Keratinocyte (primary cell): ENCODE measurements at regions not wholly inside any gene's neighbourhood (a gene's known extent, or its start where the extent isn't known, plus 50 kb on each side); places are given as distances from the start of the nearest gene placed in this dataset.

ENCODE experiments used
- DNase-seq: peaks from one replicate; pipeline ENCODE4 v3.0.0-alpha.2; 2011; ENCODE audit warnings: low read depth, missing footprints, low spot score
- FAIRE-seq: peaks from 2 replicates; lab custom pipeline; 2011; peaks lifted over from hg19 to GRCh38; lab: Jason Lieb, UNC
- H2AFZ ChIP-seq: 2 replicates; pipeline ENCODE4 v1.6.0; 2012; ENCODE audit warnings: low read length, control low read depth, inconsistent platforms; ENCODE audit not compliant: control insufficient read depth
- H3K27ac ChIP-seq: 2 replicates; pipeline ENCODE4 v1.5.1; 2011; ENCODE audit warnings: low read length; ENCODE audit not compliant: control insufficient read depth, insufficient read depth
- H3K27me3 ChIP-seq: 3 replicates; pipeline ENCODE4 v1.6.0; 2011; ENCODE audit warnings: low read length; ENCODE audit not compliant: control insufficient read depth, insufficient read depth; ENCODE audit errors: extremely low read depth
- H3K36me3 ChIP-seq, 2 experiments: 2 replicates in 1 of 2; 3 replicates in 1 of 2; pipeline ENCODE4 v1.5.1; 2011; ENCODE audit warnings: low read length in 2 of 2, mild to moderate bottlenecking in 1 of 2; ENCODE audit not compliant: control insufficient read depth in 2 of 2, insufficient read depth in 2 of 2; ENCODE audit errors: extremely low read depth in 1 of 2
- H3K4me1 ChIP-seq: 3 replicates; pipeline ENCODE4 v1.5.1; 2011; ENCODE audit warnings: low read length; ENCODE audit not compliant: control insufficient read depth, insufficient read depth; ENCODE audit errors: extremely low read depth
- H3K4me2 ChIP-seq: 3 replicates; pipeline ENCODE4 v1.6.0; 2011; ENCODE audit warnings: low read depth, low read length; ENCODE audit not compliant: control insufficient read depth, insufficient read depth; ENCODE audit errors: extremely low read depth
- H3K4me3 ChIP-seq, 3 experiments: fragments of 200-600 bp in 1 of 3; sonication (generic) in 1 of 3; 2 replicates in 2 of 3; 3 replicates in 1 of 3; pipeline ENCODE4 v1.5.1; 2011 to 2016; ENCODE audit warnings: low read length in 3 of 3, mild to moderate bottlenecking in 3 of 3, control low read depth in 2 of 3, inconsistent platforms in 1 of 3, low read depth in 1 of 3, mixed read lengths in 1 of 3, mixed run types in 1 of 3, moderate library complexity in 1 of 3; ENCODE audit not compliant: control insufficient read depth in 2 of 3, insufficient read depth in 2 of 3; ENCODE audit errors: extremely low read depth in 1 of 3
- H3K79me2 ChIP-seq: 2 replicates; pipeline ENCODE4 v1.6.0; 2012; ENCODE audit warnings: low read length; ENCODE audit not compliant: control insufficient read depth, insufficient read depth
- H3K9ac ChIP-seq: 3 replicates; pipeline ENCODE4 v1.6.0; 2011; ENCODE audit warnings: low read length; ENCODE audit not compliant: control insufficient read depth, insufficient read depth; ENCODE audit errors: extremely low read depth
- H3K9me1 ChIP-seq: 3 replicates; pipeline ENCODE4 v1.6.0; 2011; ENCODE audit warnings: low read length; ENCODE audit not compliant: control insufficient read depth, insufficient read depth; ENCODE audit errors: extremely low read depth
- H3K9me3 ChIP-seq: 2 replicates; pipeline ENCODE4 v1.5.1; 2012; ENCODE audit warnings: low read depth, low read length; ENCODE audit not compliant: control insufficient read depth
- H4K20me1 ChIP-seq: 3 replicates; pipeline ENCODE4 v1.6.0; 2011; ENCODE audit warnings: low read length; ENCODE audit not compliant: control insufficient read depth, insufficient read depth; ENCODE audit errors: extremely low read depth
- CTCF ChIP-seq, 3 experiments: IDR thresholded peaks in 1 of 3; conservative IDR thresholded peaks in 1 of 3; optimal IDR thresholded peaks in 1 of 3; 2 replicates in 2 of 3; 3 replicates in 1 of 3; pipeline versions ENCODE3 to v1.5.1; 2011; ENCODE audit warnings: low read length in 3 of 3, mild to moderate bottlenecking in 3 of 3, moderate library complexity in 2 of 3, control low read depth in 1 of 3, inconsistent platforms in 1 of 3; ENCODE audit not compliant: insufficient read depth in 2 of 3; ENCODE audit errors: extremely low read depth in 1 of 3
- EZH2 ChIP-seq: IDR thresholded peaks from one replicate; pipeline ENCODE4 v1.6.1; 2012; ENCODE audit warnings: inconsistent platforms, mild to moderate bottlenecking, low read length, moderate library complexity
- dilution Hi-C: fragments of 300-500 bp; cut with MboI; formaldehyde crosslinking; loops from one replicate; pipeline ENCODE4 v1.7.0; 2020; ENCODE audit warnings: low sequenced_read_pairs; ENCODE audit not compliant: extremely low pct_ligation_motif_present

DNA sequence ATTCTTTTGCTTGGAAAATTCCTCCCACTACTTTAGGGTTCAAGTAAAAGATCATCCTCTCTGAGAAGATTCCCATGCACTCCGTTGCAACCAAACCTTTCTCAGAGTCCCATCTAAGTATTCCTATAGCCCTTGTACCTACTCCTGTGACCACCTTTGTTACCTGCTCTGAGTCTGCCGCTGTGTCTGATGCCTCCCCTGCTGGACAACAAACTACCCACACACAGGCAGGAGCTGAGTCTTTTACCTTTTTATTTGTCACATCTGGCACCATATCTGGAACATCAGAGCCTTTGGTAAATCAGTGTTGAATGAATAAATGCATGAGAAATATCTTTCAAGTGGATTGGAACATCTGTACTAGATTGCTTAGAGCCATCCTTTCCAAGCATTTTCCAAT is 82.1 kb upstream of the FLRT2 start:
- H3K4me3 ChIP-seq, result no peak overlapping the region
- H3K9me3 ChIP-seq, result no peaks in the 10 kb centered on the region
- no peak overlapping the region for H3K4me2 ChIP-seq
- no peak for TF ChIP-seq CTCF (optimal IDR thresholded peaks at IDR 0.05 in 1 of 3, IDR thresholded peaks at IDR 0.05 in 1 of 3, conservative IDR thresholded peaks at IDR 0.05 in 1 of 3; ENCODE audit: extremely low read depth in 1 of 3, insufficient read depth in 2 of 3, low read length in 3 of 3)
- no peak for TF ChIP-seq EZH2
- H3K36me3 ChIP-seq, result no peaks in the 10 kb centered on the region
- DNase-seq, result no peak
- H3K4me1 ChIP-seq, result peaks cover 14% of the 10 kb centered on the region
- H4K20me1 ChIP-seq, result no peaks in the 10 kb centered on the region
- no peak overlapping the region for H3K9ac ChIP-seq
- no peaks in the 10 kb centered on the region for H3K79me2 ChIP-seq
- FAIRE-seq, result no peak
- no peak overlapping the region for H2AFZ ChIP-seq
- no peak overlapping the region for H3K27ac ChIP-seq
- H3K9me1 ChIP-seq, result no peaks in the 10 kb centered on the region
- dilution Hi-C loops, result no loop called here
- no peaks in the 10 kb centered on the region for H3K27me3 ChIP-seq

GRCh38 chr14:85451421-85451820 is 78.5 kb upstream of the FLRT2 start:
- Histone ChIP-seq H2AFZ (no peak overlapping the region), H3K9me1 (no peaks in the 10 kb centered on the region), H3K36me3 (no peaks in the 10 kb centered on the region), H4K20me1 (no peaks in the 10 kb centered on the region), H3K27me3 (no peaks in the 10 kb centered on the region), H3K9ac (no peak overlapping the region), H3K79me2 (no peaks in the 10 kb centered on the region), H3K27ac (no peak overlapping the region), H3K4me1 (no peaks in the 10 kb centered on the region), H3K9me3 (no peaks in the 10 kb centered on the region), H3K4me3 (no peak overlapping the region), H3K4me2 (no peak overlapping the region)
- DNase-seq (no peak), FAIRE-seq (no peak)
- dilution Hi-C loops, result no loop called here
- TF ChIP-seq CTCF (optimal IDR thresholded peaks at IDR 0.05 in 1 of 3, IDR thresholded peaks at IDR 0.05 in 1 of 3, conservative IDR thresholded peaks at IDR 0.05 in 1 of 3; ENCODE audit: extremely low read depth in 1 of 3, insufficient read depth in 2 of 3, low read length in 3 of 3) (no peak), EZH2 (no peak)
